ENCODE measurements at regions not wholly inside any gene's neighbourhood (a gene's known extent, or its start where the extent isn't known, plus 50 kb on each side); places are given as distances from the start of the nearest gene placed in this dataset.

DNA sequence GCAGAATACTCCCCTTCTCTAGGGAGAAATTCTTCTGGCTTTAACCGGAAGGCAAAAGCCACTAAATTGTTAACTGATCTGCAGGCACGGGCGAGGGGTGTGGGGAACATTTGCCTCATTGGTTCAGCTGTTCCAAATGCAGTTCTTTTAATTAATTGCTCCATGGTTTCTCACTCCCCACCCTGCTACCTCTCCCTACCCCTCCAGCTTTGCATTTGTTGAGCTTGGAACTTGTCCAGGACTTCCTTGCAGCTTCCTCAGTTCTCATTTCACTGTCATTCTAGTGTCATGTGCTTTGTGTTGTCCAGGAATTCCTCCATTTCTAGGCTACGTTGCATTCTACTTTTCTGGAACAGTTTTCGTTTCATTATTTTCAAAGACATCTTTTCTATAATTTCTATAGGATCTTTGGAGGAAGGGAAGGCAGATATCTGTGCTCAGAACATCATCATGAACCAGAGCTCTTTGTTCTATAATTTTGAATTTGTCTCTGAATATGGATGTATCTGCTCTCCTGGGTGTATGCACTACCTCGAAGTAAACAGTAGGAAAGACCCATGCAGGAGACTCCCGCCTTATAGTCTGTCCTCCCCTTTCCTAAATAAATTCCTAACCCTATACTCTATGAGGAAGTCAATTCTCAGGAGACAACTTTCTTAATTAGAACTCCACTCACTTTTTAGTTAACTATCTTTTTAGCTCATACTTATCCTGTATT lies 132.4 kb upstream of the LMO4 start:
- peaks cover 4% of the 10 kb centered on the region for H3K4me1 Mint-ChIP-seq
- Histone ChIP-seq H3K27me3 (ENCODE audit: control insufficient read depth in 2 of 2, insufficient read depth in 2 of 2, low read length in 2 of 2) (no peaks in the 10 kb centered on the region), H3K36me3 (replicated peaks in 1 of 2; ENCODE audit: control insufficient read depth in 1 of 2, insufficient read depth in 2 of 2, low read length in 2 of 2) (no peaks in the 10 kb centered on the region), H3K79me2 (ENCODE audit: insufficient read depth, low read length) (no peaks in the 10 kb centered on the region), H3K4me1 (ENCODE audit: control insufficient read depth in 1 of 2, insufficient read depth in 2 of 2, low read length in 2 of 2) (no peaks in the 10 kb centered on the region), H3K9me3 (replicated peaks in 1 of 2; ENCODE audit: control insufficient read depth in 1 of 2, insufficient read depth in 1 of 2, low read length in 2 of 2) (no peaks in the 10 kb centered on the region), H3K4me2 (replicated peaks; ENCODE audit: extremely low read depth, low read length, poor library complexity, severe bottlenecking) (no peak overlapping the region), H3K27ac (ENCODE audit: low read depth in 1 of 2, low read length in 2 of 2) (no peak overlapping the region), H3K4me3 (replicated peaks in 1 of 3; ENCODE audit: low read depth in 2 of 3, low read length in 3 of 3) (no peak overlapping the region), H4K20me1 (ENCODE audit: insufficient read depth, low read length) (no peaks in the 10 kb centered on the region), H2AFZ (ENCODE audit: insufficient read depth, low read depth, low read length, poor library complexity, severe bottlenecking) (no peak overlapping the region), H3K9ac (ENCODE audit: insufficient read depth, low read length, poor library complexity, severe bottlenecking) (no peak overlapping the region)
- no peak overlapping the region for H3K4me3 Mint-ChIP-seq
- H3K27me3 Mint-ChIP-seq (ENCODE audit: low read depth in 3 of 3): peaks cover 0 to 3% (median 2%) of the 10 kb centered on the region in 3 donors
- intact Hi-C loops (cut with micrococcal nuclease): no loop called here
- no peak overlapping the region for H3K27ac Mint-ChIP-seq
- WGBS (ENCODE audit: insufficient coverage): 60% methylated on average over 2 of the region's 7 CpGs
- no peak for DNase-seq
- peaks cover 4 to 8% (median 6%) of the 10 kb centered on the region in 7 donors for H3K9me3 Mint-ChIP-seq
- peaks cover 0 to 5% of the 10 kb centered on the region in 2 donors for H3K36me3 Mint-ChIP-seq
- TF ChIP-seq, protein P1, sequence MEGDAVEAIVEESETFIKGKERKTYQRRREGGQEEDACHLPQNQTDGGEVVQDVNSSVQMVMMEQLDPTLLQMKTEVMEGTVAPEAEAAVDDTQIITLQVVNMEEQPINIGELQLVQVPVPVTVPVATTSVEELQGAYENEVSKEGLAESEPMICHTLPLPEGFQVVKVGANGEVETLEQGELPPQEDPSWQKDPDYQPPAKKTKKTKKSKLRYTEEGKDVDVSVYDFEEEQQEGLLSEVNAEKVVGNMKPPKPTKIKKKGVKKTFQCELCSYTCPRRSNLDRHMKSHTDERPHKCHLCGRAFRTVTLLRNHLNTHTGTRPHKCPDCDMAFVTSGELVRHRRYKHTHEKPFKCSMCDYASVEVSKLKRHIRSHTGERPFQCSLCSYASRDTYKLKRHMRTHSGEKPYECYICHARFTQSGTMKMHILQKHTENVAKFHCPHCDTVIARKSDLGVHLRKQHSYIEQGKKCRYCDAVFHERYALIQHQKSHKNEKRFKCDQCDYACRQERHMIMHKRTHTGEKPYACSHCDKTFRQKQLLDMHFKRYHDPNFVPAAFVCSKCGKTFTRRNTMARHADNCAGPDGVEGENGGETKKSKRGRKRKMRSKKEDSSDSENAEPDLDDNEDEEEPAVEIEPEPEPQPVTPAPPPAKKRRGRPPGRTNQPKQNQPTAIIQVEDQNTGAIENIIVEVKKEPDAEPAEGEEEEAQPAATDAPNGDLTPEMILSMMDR (IDR thresholded peaks at IDR 0.05): no peak

- Histone ChIP-seq H3K4me3 (replicated peaks in 1 of 3; ENCODE audit: low read depth in 2 of 3, low read length in 3 of 3) (no peak overlapping the region), H3K9me3 (replicated peaks in 1 of 2; ENCODE audit: control insufficient read depth in 1 of 2, insufficient read depth in 1 of 2, low read length in 2 of 2) (no peaks in the 10 kb centered on the region), H3K4me2 (replicated peaks; ENCODE audit: extremely low read depth, low read length, poor library complexity, severe bottlenecking) (no peak overlapping the region), H4K20me1 (ENCODE audit: insufficient read depth, low read length) (no peaks in the 10 kb centered on the region), H3K9ac (ENCODE audit: insufficient read depth, low read length, poor library complexity, severe bottlenecking) (no peak overlapping the region), H3K27ac (ENCODE audit: low read depth in 1 of 2, low read length in 2 of 2) (no peak overlapping the region), H2AFZ (ENCODE audit: insufficient read depth, low read depth, low read length, poor library complexity, severe bottlenecking) (no peak overlapping the region), H3K4me1 (ENCODE audit: control insufficient read depth in 1 of 2, insufficient read depth in 2 of 2, low read length in 2 of 2) (peaks cover 0 to 2% of the 10 kb centered on the region in 2 donors), H3K36me3 (replicated peaks in 1 of 2; ENCODE audit: control insufficient read depth in 1 of 2, insufficient read depth in 2 of 2, low read length in 2 of 2) (no peaks in the 10 kb centered on the region), H3K79me2 (ENCODE audit: insufficient read depth, low read length) (no peaks in the 10 kb centered on the region), H3K27me3 (ENCODE audit: control insufficient read depth in 2 of 2, insufficient read depth in 2 of 2, low read length in 2 of 2) (no peaks in the 10 kb centered on the region)
- Mint-ChIP-seq H3K4me3 (no peak overlapping the region), H3K27ac (peak overlapping the region in 1 of 7 donors; percentile 2), H3K27me3 (ENCODE audit: low read depth in 3 of 3) (peaks cover 2 to 6% (median 3%) of the 10 kb centered on the region in 3 donors), H3K4me1 (peaks cover 7% of the 10 kb centered on the region), H3K36me3 (peaks cover 0 to 5% of the 10 kb centered on the region in 2 donors), H3K9me3 (peaks cover 4 to 8% (median 6%) of the 10 kb centered on the region in 7 donors)
- intact Hi-C loops (cut with micrococcal nuclease): no loop called here
- WGBS (ENCODE audit: insufficient coverage): 100% methylated on average over 1 of the region's 2 CpGs
- no peak for DNase-seq
- TF ChIP-seq, protein P1 (IDR thresholded peaks at IDR 0.05): no peak
These were observed 131.5 kb upstream of the LMO4 start for GRCh38 chr1:87197156-87197555.

All from CD14-positive monocyte (primary cell).